OCI-LY1 (cell line): ENCODE measurements at regions not wholly inside any gene's neighbourhood (a gene's known extent, or its start where the extent isn't known, plus 50 kb on each side); places are given as distances from the start of the nearest gene placed in this dataset.

Experiments
- EZH2 ChIP-seq: fragments of 200-600 bp; sonication (generic), shearing (Covaris generic); IDR thresholded peaks from 2 replicates; pipeline ENCODE4 v1.8.0; 2017; ENCODE audit warnings: borderline replicate concordance, mixed run types, mild to moderate bottlenecking, antibody characterized with exemption, low read length, moderate library complexity, mixed read lengths
- TF ChIP-seq, protein P1 (sequence below): fragments of 200-600 bp; sonication (generic), shearing (Covaris generic); IDR thresholded peaks from 2 replicates; pipeline ENCODE4 v1.5.1; 2017; ENCODE audit warnings: mild to moderate bottlenecking, antibody characterized with exemption, low read length, moderate library complexity, mixed read lengths

DNA sequence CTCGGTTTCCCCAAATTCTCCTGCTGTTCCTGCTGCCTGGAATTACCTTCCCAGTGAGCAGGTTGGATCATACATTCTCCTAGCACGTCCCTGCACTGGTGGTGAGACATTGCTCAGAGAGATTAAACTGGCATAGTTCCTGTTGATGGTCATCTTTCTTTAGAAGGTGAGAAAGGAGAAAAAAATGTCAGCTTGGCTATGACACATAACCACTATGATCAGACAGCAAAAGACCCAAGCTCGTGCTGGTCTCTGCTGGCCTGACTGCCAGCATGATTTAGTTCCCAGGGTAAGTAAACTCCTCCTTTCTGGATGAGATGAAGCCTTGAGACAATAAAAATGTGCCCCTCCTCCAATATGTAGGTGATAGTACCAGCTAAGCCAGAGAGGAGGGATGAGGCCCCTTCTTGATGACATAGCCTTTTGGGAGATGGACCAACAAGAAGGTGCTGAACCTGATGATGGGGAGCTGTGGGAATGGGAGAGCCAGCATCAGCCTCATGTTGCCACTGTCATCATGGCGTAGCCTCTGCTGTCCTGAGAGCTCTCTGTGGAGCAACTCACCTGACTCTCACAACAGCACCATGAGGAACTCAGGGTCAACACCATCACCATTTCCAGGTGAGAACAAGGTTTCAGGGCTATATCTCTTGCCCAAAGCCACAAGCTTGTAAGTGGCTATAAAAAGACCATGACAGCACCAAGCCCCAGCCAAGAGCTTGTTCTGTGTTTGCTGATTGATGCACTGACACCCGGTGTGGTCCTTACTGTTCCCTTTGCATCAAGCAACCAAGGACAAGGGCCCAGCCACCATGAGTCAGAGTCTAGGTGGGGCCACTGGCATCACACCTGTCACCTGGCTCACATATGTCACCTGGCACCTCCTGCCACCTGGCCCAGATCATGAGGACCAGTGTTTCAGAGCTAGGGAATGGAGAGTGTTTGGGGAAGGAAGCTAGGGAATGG lies 200.0 kb downstream of the MATN1 start:
- TF ChIP-seq, protein P1, sequence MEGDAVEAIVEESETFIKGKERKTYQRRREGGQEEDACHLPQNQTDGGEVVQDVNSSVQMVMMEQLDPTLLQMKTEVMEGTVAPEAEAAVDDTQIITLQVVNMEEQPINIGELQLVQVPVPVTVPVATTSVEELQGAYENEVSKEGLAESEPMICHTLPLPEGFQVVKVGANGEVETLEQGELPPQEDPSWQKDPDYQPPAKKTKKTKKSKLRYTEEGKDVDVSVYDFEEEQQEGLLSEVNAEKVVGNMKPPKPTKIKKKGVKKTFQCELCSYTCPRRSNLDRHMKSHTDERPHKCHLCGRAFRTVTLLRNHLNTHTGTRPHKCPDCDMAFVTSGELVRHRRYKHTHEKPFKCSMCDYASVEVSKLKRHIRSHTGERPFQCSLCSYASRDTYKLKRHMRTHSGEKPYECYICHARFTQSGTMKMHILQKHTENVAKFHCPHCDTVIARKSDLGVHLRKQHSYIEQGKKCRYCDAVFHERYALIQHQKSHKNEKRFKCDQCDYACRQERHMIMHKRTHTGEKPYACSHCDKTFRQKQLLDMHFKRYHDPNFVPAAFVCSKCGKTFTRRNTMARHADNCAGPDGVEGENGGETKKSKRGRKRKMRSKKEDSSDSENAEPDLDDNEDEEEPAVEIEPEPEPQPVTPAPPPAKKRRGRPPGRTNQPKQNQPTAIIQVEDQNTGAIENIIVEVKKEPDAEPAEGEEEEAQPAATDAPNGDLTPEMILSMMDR, result no peak
- no peak for TF ChIP-seq EZH2
